ENCODE measurements at regions not wholly inside any gene's neighbourhood (a gene's known extent, or its start where the extent isn't known, plus 50 kb on each side); places are given as distances from the start of the nearest gene placed in this dataset.
"Not testable (repeated sequence)": the region's sequence is repeated elsewhere in the genome, so short reads cannot be mapped to it uniquely, and the experiment has no call there.

GRCh38 chr3:87498358-87499080 is 222.1 kb upstream of the POU1F1 start:
- no peak overlapping the region for H3K4me3 ChIP-seq
- no peaks in the 10 kb centered on the region for H3K27me3 ChIP-seq
- no peak overlapping the region for H3K27ac ChIP-seq
- intact Hi-C loops (cut with DNase I; ENCODE audit: low total_unique reads) = no loop called here
- H3K4me1 ChIP-seq = no peaks in the 10 kb centered on the region
- DNase-seq = no peak
- H3K9me3 ChIP-seq = no peaks in the 10 kb centered on the region
- TF ChIP-seq POLR2A (IDR thresholded peaks at IDR 0.05) (no peak), CTCF (IDR thresholded peaks at IDR 0.05) (no peak)
- no peaks in the 10 kb centered on the region for H3K36me3 ChIP-seq

DNA sequence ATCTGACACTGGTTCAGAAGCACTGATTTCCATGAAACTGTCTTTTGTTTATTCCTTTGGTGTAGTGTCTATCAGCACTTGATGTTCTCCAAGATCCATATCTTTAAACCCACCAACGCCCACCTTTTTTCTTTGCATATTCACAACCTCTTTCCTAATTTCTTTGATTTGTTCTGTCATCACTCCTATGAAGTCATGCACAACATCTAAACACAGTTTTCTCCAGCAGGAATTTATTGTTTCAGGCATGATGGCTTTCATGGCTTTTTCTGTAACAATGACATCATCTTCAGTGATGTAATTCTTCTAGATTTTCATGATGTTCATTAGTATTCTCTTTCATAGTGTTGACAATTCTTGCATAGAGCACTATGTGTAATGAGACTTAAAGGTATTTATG is 219.6 kb upstream of the POU1F1 start:
- H3K9me3 ChIP-seq = no peaks in the 10 kb centered on the region
- no peak overlapping the region for H3K4me3 ChIP-seq
- no peaks in the 10 kb centered on the region for H3K4me1 ChIP-seq
- no peak for TF ChIP-seq POLR2A (IDR thresholded peaks at IDR 0.05)
- DNase-seq = no peak
- no peaks in the 10 kb centered on the region for H3K36me3 ChIP-seq
- intact Hi-C loops (cut with DNase I; ENCODE audit: low total_unique reads) = no loop called here
- H3K27me3 ChIP-seq = no peaks in the 10 kb centered on the region
- no peak overlapping the region for H3K27ac ChIP-seq

DNA sequence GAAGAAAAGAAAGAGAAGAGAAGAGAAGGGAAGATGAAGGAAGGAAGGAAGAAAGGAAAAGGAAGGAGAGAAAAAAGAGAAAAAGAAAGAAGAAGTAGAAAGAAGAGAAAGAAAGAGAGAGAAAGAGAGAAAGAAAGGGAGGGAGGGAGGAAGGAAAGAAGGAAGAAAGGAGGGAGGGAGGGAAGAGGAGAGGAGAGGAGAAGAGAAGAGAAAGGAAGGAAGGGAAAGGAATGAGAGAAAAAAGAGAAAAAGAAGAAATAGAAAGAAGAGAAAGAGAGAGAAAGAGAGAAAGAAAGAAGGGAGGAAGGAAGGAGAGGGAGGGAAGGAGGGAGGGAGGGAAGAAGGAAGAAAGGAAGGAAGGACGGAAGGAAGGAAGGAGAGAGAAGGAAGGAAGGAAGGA is 217.9 kb upstream of the POU1F1 start:
- intact Hi-C loops (cut with DNase I; ENCODE audit: low total_unique reads) = no loop called here

GRCh38 chr3:87491843-87492242 is 215.5 kb upstream of the POU1F1 start:
- intact Hi-C loops (cut with DNase I; ENCODE audit: low total_unique reads) = no loop called here
- DNase-seq = no peak
- no peaks in the 10 kb centered on the region for H3K36me3 ChIP-seq
- H3K27me3 ChIP-seq = no peaks in the 10 kb centered on the region
- H3K4me3 ChIP-seq = no peak overlapping the region
- no peaks in the 10 kb centered on the region for H3K4me1 ChIP-seq
- no peak overlapping the region for H3K27ac ChIP-seq
- no peaks in the 10 kb centered on the region for H3K9me3 ChIP-seq
- TF ChIP-seq POLR2A (IDR thresholded peaks at IDR 0.05) (no peak), CTCF (IDR thresholded peaks at IDR 0.05) (no peak)

More for the DNA sequence above, 217.9 kb upstream of the POU1F1 start:
- H3K27ac ChIP-seq = no peak overlapping the region
- TF ChIP-seq CTCF (IDR thresholded peaks at IDR 0.05) (no peak), POLR2A (IDR thresholded peaks at IDR 0.05) (no peak)
- H3K27me3 ChIP-seq = no peaks in the 10 kb centered on the region
- H3K9me3 ChIP-seq = no peaks in the 10 kb centered on the region
- DNase-seq = no peak
- no peak overlapping the region for H3K4me3 ChIP-seq
- H3K36me3 ChIP-seq = no peaks in the 10 kb centered on the region
- no peaks in the 10 kb centered on the region for H3K4me1 ChIP-seq

- H3K27me3 ChIP-seq = no peaks in the 10 kb centered on the region
- intact Hi-C loops (cut with DNase I; ENCODE audit: low total_unique reads) = no loop called here
- no peaks in the 10 kb centered on the region for H3K36me3 ChIP-seq
- no peak overlapping the region for H3K27ac ChIP-seq
- no peak for TF ChIP-seq CTCF (IDR thresholded peaks at IDR 0.05)
- DNase-seq = no peak
- no peaks in the 10 kb centered on the region for H3K4me1 ChIP-seq
- no peaks in the 10 kb centered on the region for H3K9me3 ChIP-seq
- H3K4me3 ChIP-seq = no peak overlapping the region
These were observed 213.5 kb upstream of the POU1F1 start for GRCh38 chr3:87489892-87490291.

GRCh38 chr3:87488765-87489164 is 212.4 kb upstream of the POU1F1 start:
- no peak overlapping the region for H3K4me3 ChIP-seq
- TF ChIP-seq CTCF (IDR thresholded peaks at IDR 0.05) (no peak), POLR2A (IDR thresholded peaks at IDR 0.05) (no peak)
- DNase-seq = no peak
- no peaks in the 10 kb centered on the region for H3K36me3 ChIP-seq
- intact Hi-C loops (cut with DNase I; ENCODE audit: low total_unique reads) = no loop called here
- H3K9me3 ChIP-seq = no peaks in the 10 kb centered on the region
- no peaks in the 10 kb centered on the region for H3K4me1 ChIP-seq
- no peaks in the 10 kb centered on the region for H3K27me3 ChIP-seq
- H3K27ac ChIP-seq = no peak overlapping the region

GRCh38 chr3:87486635-87487034 is 210.3 kb upstream of the POU1F1 start:
- H3K4me3 ChIP-seq; H3K27ac ChIP-seq; H3K36me3 ChIP-seq; H3K4me1 ChIP-seq; H3K9me3 ChIP-seq; DNase-seq; intact Hi-C loops (cut with DNase I; ENCODE audit: low total_unique reads); H3K27me3 ChIP-seq: not testable (repeated sequence)
